Upper lobe of left lung (tissue), 4 donors: ENCODE measurements at regions not wholly inside any gene's neighbourhood (a gene's known extent, or its start where the extent isn't known, plus 50 kb on each side); places are given as distances from the start of the nearest gene placed in this dataset.

ENCODE experiments used
- EP300 ChIP-seq, 4 donors: sonication (generic); formaldehyde crosslinking; IDR thresholded peaks; one replicate each; pipeline ENCODE4 v1.5.1; 2017; ENCODE audit warnings: antibody characterized with exemption in 4 of 4, control low read depth in 2 of 4
- POLR2A ChIP-seq, 4 donors: fragments of 450-650 bp; IDR thresholded peaks; one replicate each; pipeline ENCODE4 v1.5.1; 2016 to 2017; ENCODE audit warnings: antibody characterized with exemption in 4 of 4, mild to moderate bottlenecking in 2 of 4
- POLR2AphosphoS5 ChIP-seq, 2 donors: sonication (generic); formaldehyde crosslinking; IDR thresholded peaks; one replicate each; pipeline ENCODE4 v1.5.1; 2017; ENCODE audit warnings: antibody characterized with exemption in 2 of 2
- TF ChIP-seq, protein P1 (sequence below), 6 experiments: fragments of 450-650 bp in 4 of 6; fragments of 200-600 bp in 2 of 6; sonication (generic) in 2 of 6; IDR thresholded peaks; one replicate each; pipeline ENCODE4 v1.5.1; 2016 to 2019; ENCODE audit warnings: antibody characterized with exemption in 6 of 6

DNA sequence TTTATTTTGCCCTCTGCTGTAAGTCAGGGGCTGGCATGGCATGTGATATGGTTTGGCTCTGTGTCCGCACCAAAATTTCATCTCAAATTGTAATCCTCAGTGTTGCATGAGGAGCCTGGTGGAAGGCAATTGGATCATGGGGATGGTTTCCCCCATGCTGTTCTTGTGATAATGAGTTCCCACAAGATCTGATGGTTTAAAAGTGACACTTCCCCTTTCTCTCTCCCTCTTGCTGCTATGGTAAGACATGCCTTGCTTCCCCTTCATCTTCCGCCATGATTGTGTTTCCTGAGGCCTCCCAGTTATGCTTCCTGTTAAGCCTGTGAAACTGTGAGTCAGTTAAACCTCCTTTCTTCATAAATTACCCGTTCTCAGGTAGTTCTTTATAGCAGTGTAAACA lies 72.0 kb upstream of the MSX1 start:
- TF ChIP-seq, protein P1, sequence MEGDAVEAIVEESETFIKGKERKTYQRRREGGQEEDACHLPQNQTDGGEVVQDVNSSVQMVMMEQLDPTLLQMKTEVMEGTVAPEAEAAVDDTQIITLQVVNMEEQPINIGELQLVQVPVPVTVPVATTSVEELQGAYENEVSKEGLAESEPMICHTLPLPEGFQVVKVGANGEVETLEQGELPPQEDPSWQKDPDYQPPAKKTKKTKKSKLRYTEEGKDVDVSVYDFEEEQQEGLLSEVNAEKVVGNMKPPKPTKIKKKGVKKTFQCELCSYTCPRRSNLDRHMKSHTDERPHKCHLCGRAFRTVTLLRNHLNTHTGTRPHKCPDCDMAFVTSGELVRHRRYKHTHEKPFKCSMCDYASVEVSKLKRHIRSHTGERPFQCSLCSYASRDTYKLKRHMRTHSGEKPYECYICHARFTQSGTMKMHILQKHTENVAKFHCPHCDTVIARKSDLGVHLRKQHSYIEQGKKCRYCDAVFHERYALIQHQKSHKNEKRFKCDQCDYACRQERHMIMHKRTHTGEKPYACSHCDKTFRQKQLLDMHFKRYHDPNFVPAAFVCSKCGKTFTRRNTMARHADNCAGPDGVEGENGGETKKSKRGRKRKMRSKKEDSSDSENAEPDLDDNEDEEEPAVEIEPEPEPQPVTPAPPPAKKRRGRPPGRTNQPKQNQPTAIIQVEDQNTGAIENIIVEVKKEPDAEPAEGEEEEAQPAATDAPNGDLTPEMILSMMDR (IDR thresholded peaks at IDR 0.05) = no peak
- TF ChIP-seq POLR2A (IDR thresholded peaks at IDR 0.05) = no peak
- no peak for TF ChIP-seq EP300 (IDR thresholded peaks at IDR 0.05)
- TF ChIP-seq POLR2AphosphoS5 (IDR thresholded peaks at IDR 0.05) = no peak
